Calu3 (cell line): ENCODE measurements at regions not wholly inside any gene's neighbourhood (a gene's known extent, or its start where the extent isn't known, plus 50 kb on each side); places are given as distances from the start of the nearest gene placed in this dataset.
"Not testable (repeated sequence)": the region's sequence is repeated elsewhere in the genome, so short reads cannot be mapped to it uniquely, and the experiment has no call there.

Experiments
- BruUV-seq: library from RNA; stranded (reverse); fragments of 400-500 nt; replicated peaks from 2 replicates; lab custom pipeline; 2021; lab: Mats Ljungman, UMichigan
- CTCF ChIA-PET: fragments of 300-600 bp; sonication (Branson Sonifier 250); formaldehyde crosslinking; loops from one replicate; lab custom pipeline; 2022; ENCODE audit warnings: antibody characterized with exemption; lab: Charles Lee
- DNase-seq: peaks from one replicate; pipeline ENCODE4 v3.0.0; 2022
- H3K27ac Mint-ChIP-seq: one replicate; pipeline ENCODE4 v1.8.0; 2022; ENCODE audit warnings: mixed read lengths; ENCODE audit not compliant: unreplicated experiment
- H3K27me3 Mint-ChIP-seq: one replicate; pipeline ENCODE4 v1.8.0; 2022; ENCODE audit warnings: mixed read lengths; ENCODE audit not compliant: unreplicated experiment
- H3K36me3 Mint-ChIP-seq: one replicate; pipeline ENCODE4 v1.8.0; 2022; ENCODE audit warnings: mild to moderate bottlenecking, moderate library complexity, mixed read lengths; ENCODE audit not compliant: insufficient read depth, unreplicated experiment
- H3K4me1 Mint-ChIP-seq: one replicate; pipeline ENCODE4 v1.8.0; 2022; ENCODE audit warnings: mild to moderate bottlenecking, low read depth, mixed read lengths; ENCODE audit not compliant: unreplicated experiment
- H3K4me3 Mint-ChIP-seq: one replicate; pipeline ENCODE4 v1.8.0; 2022; ENCODE audit warnings: mild to moderate bottlenecking, low read depth, moderate library complexity, mixed read lengths; ENCODE audit not compliant: unreplicated experiment
- H3K9me3 Mint-ChIP-seq: one replicate; pipeline ENCODE4 v1.8.0; 2022; ENCODE audit warnings: low read depth, mixed read lengths; ENCODE audit not compliant: unreplicated experiment
- intact Hi-C: fragments of 100-400 bp; cut with micrococcal nuclease; formaldehyde crosslinking; loops from one replicate; pipeline ENCODE4 v1.10.0; 2022; ENCODE audit not compliant: unreplicated experiment
- TF ChIP-seq, protein P1 (sequence below): fragments of 200-600 bp; IDR thresholded peaks from one replicate; pipeline ENCODE4 v1.8.0; 2022; ENCODE audit warnings: antibody characterized with exemption; ENCODE audit not compliant: unreplicated experiment

DNA sequence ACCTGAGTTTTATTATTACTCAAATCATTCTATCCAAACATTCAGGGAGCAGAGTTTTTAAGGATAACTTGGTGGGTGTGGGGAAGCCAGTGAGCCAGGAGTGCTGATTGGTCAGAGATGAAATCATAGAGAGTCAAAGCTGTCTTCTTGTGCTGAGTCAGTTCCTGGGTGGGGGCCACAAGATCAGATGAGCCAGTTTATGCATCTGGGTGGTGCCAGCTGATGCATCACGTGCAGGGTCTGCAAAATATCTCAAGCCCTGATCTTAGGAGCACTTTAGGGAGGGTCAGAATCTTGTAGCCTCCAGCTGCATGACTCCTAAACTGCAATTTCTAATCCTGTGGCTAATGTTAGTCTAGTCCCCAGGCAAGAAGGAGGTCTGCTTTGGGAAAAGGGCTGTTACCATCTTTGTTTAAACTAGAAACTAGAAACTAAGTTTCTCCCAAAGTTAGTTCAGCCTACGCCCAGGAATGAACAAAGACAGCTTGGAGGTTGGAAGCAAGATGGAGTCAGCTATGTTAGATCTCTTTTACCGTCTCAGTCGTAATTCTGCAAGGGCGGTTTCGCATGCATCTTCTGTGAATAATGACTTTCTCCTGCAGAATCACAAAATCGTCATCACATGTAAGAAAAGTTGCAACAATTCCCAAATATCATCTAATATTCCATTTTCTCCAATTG, 97.5 kb downstream of the ZNF664 start:
- not testable (repeated sequence) for H3K4me3 Mint-ChIP-seq, DNase-seq
- CTCF ChIA-PET: interaction anchor here (0.9 kb wide), 1 partner anchor 657 kb away, joined by 3 read pairs; no protein-coding TSS in a partner anchor

DNA sequence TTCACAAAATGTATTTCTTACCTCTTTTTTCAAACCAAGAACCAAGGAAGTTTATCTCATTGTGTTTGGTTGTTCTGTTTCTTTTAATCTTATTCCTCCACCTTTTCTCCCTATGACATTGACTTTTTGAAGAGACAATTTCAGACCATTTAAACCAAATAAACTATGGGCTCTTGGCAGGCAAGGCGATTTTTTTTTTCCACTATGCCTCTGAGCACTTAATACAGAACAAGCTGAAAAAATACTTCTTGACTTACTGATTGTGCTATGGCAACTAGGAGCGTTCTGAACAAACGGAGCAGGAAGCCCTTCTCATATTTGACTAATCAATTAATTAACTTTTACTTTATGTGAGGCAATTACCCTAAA, 98.0 kb downstream of the ZNF664 start:
- no TSS peak for BruUV-seq
- no peak for DNase-seq
- TF ChIP-seq, protein P1, sequence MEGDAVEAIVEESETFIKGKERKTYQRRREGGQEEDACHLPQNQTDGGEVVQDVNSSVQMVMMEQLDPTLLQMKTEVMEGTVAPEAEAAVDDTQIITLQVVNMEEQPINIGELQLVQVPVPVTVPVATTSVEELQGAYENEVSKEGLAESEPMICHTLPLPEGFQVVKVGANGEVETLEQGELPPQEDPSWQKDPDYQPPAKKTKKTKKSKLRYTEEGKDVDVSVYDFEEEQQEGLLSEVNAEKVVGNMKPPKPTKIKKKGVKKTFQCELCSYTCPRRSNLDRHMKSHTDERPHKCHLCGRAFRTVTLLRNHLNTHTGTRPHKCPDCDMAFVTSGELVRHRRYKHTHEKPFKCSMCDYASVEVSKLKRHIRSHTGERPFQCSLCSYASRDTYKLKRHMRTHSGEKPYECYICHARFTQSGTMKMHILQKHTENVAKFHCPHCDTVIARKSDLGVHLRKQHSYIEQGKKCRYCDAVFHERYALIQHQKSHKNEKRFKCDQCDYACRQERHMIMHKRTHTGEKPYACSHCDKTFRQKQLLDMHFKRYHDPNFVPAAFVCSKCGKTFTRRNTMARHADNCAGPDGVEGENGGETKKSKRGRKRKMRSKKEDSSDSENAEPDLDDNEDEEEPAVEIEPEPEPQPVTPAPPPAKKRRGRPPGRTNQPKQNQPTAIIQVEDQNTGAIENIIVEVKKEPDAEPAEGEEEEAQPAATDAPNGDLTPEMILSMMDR: no peak
- intact Hi-C loops: no loop called here
- Mint-ChIP-seq H3K9me3 (no peaks in the 10 kb centered on the region), H3K4me3 (no peak overlapping the region), H3K4me1 (no peaks in the 10 kb centered on the region), H3K27me3 (peaks cover 55% of the 10 kb centered on the region), H3K36me3 (no peaks in the 10 kb centered on the region), H3K27ac (no peak overlapping the region)
- CTCF ChIA-PET: interaction anchor here (0.7 to 0.9 kb wide), 2 partner anchors 271 to 656 kb away, joined by 3 to 6 read pairs; no protein-coding TSS in a partner anchor

More for the DNA sequence above, 97.5 kb downstream of the ZNF664 start:
- BruUV-seq, H3K9me3 Mint-ChIP-seq, intact Hi-C loops, H3K27ac Mint-ChIP-seq, H3K36me3 Mint-ChIP-seq, H3K4me1 Mint-ChIP-seq: not testable (repeated sequence)
- peaks cover 52% of the 10 kb centered on the region for H3K27me3 Mint-ChIP-seq

DNA sequence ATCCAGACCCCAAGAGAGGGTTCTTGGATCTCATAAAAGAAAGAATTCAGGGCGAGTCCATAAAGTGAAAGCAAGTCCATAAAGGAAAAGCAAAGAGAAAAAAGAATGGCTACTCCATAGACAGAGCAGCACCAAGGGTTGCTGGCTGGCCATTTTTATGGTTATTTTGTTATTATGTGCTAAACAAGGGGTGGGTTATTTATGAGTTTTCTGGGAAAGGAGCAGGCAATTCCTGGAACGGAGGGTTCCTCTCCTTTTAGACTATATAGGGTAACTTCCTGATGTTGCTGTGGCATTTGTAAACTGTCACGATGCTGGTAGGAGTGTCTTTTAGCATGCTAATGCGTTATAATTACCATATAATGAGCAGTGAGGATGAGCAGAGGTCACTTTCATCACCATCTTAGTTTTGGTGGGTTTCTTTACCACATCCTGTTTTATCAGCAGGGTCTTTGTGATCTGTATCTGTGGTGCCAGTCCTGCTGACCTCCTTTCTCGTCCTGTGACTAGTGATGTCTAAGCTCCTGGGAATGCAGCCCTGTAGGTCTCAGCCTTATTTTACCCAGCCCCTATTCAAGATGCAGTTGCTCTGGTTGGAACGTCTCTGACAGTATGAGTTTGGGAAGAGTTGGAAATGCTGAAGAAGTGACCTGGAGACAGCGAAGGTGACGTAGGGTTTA, 100.5 kb downstream of the ZNF664 start:
- no peak overlapping the region for H3K27ac Mint-ChIP-seq

DNA sequence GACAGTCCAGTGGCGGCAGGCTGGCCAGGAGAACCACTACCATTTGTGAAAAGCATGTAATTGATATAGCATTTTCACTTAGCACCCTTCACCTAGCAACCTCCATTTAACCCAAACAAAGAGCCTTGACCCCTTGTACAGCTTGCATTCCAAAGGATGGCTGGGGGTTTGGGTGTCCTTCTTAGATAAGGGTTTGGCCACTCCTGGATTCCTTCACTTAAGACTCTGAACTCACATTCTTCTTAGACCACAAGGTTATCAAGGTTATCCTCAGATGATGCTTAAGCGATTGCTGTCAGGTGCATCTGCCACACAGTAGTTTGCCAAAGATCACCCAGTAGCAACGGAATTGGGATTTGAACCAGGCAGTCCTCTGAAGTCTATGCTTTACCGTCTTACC, 102.8 kb downstream of the ZNF664 start:
- no peak overlapping the region for H3K27ac Mint-ChIP-seq
- intact Hi-C loops: no loop called here
- TF ChIP-seq, protein P1: no peak
- no peaks in the 10 kb centered on the region for H3K9me3 Mint-ChIP-seq
- CTCF ChIA-PET: interaction anchor here (0.5 kb wide), 1 partner anchor 653 kb away, joined by 3 read pairs; no protein-coding TSS in a partner anchor
- H3K36me3 Mint-ChIP-seq: no peaks in the 10 kb centered on the region
- BruUV-seq: no TSS peak
- H3K4me3 Mint-ChIP-seq: no peak overlapping the region
- no peaks in the 10 kb centered on the region for H3K4me1 Mint-ChIP-seq
- peaks cover 50% of the 10 kb centered on the region for H3K27me3 Mint-ChIP-seq
- DNase-seq: no peak

More for the DNA sequence above, 100.5 kb downstream of the ZNF664 start:
- H3K9me3 Mint-ChIP-seq: no peaks in the 10 kb centered on the region
- no peak for DNase-seq
- CTCF ChIA-PET: no interaction called here
- no TSS peak for BruUV-seq
- no peaks in the 10 kb centered on the region for H3K4me1 Mint-ChIP-seq
- peaks cover 55% of the 10 kb centered on the region for H3K27me3 Mint-ChIP-seq
- intact Hi-C loops: no loop called here
- H3K4me3 Mint-ChIP-seq: no peak overlapping the region
- TF ChIP-seq, protein P1: no peak
- H3K36me3 Mint-ChIP-seq: no peaks in the 10 kb centered on the region
